ENCODE measurements at regions not wholly inside any gene's neighbourhood (a gene's known extent, or its start where the extent isn't known, plus 50 kb on each side); places are given as distances from the start of the nearest gene placed in this dataset.
"Not testable (repeated sequence)": the region's sequence is repeated elsewhere in the genome, so short reads cannot be mapped to it uniquely, and the experiment has no call there.

DNA sequence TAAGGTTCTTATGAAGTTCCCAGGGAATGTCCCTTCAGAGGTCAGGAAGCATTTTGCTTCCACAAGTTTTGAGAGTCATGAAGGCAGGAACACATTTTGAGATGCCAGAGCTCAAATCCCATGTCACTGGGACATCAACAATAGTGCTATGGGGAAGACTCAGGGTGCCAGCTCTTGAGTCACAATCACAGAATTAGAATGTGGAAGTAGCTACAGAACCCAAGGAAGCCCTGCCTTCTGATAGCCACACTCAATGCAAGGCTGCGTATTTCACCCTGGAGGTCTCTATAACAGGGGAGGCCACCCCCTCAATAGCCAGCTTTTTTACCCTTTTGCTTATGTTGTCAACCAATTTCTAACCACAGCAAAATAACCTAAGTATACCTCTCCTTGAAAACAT lies 145.6 kb downstream of the FAM72C start:
- TF ChIP-seq, protein P1, sequence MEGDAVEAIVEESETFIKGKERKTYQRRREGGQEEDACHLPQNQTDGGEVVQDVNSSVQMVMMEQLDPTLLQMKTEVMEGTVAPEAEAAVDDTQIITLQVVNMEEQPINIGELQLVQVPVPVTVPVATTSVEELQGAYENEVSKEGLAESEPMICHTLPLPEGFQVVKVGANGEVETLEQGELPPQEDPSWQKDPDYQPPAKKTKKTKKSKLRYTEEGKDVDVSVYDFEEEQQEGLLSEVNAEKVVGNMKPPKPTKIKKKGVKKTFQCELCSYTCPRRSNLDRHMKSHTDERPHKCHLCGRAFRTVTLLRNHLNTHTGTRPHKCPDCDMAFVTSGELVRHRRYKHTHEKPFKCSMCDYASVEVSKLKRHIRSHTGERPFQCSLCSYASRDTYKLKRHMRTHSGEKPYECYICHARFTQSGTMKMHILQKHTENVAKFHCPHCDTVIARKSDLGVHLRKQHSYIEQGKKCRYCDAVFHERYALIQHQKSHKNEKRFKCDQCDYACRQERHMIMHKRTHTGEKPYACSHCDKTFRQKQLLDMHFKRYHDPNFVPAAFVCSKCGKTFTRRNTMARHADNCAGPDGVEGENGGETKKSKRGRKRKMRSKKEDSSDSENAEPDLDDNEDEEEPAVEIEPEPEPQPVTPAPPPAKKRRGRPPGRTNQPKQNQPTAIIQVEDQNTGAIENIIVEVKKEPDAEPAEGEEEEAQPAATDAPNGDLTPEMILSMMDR (conservative IDR thresholded peaks at IDR 0.05), result not testable (repeated sequence)
- TF ChIP-seq ZFX (IDR thresholded peaks at IDR 0.05), result not testable (repeated sequence)
